ENCODE measurements at regions not wholly inside any gene's neighbourhood (a gene's known extent, or its start where the extent isn't known, plus 50 kb on each side); places are given as distances from the start of the nearest gene placed in this dataset.
"Not testable (repeated sequence)": the region's sequence is repeated elsewhere in the genome, so short reads cannot be mapped to it uniquely, and the experiment has no call there.

DNA sequence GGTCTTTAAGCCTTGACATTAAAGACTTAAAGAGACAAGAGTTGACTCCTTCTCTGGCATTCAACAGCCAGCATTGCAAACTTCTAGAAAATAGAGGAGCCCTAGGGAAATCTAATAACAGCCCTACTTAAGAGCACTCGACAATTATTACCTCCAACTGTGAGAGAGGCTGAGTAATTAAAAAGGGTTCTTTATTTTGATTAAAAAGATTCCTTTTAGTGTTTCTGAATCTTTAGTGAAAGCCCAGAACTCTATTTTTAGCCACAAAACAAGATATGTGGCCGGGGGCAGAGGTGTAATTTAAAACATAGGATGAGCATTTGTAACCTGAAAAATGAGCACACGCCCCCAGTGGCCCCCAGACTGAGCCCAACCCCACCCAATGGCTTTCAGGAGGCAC, 222.3 kb downstream of the SMAD2 start:
- H3K4me3 ChIP-seq (replicated peaks; ENCODE audit: low read depth, low read length): no peak overlapping the region
- DNase-seq (ENCODE audit: low read depth): no peak
- TF ChIP-seq, protein P1, sequence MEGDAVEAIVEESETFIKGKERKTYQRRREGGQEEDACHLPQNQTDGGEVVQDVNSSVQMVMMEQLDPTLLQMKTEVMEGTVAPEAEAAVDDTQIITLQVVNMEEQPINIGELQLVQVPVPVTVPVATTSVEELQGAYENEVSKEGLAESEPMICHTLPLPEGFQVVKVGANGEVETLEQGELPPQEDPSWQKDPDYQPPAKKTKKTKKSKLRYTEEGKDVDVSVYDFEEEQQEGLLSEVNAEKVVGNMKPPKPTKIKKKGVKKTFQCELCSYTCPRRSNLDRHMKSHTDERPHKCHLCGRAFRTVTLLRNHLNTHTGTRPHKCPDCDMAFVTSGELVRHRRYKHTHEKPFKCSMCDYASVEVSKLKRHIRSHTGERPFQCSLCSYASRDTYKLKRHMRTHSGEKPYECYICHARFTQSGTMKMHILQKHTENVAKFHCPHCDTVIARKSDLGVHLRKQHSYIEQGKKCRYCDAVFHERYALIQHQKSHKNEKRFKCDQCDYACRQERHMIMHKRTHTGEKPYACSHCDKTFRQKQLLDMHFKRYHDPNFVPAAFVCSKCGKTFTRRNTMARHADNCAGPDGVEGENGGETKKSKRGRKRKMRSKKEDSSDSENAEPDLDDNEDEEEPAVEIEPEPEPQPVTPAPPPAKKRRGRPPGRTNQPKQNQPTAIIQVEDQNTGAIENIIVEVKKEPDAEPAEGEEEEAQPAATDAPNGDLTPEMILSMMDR (IDR thresholded peaks at IDR 0.05; ENCODE audit: low read length, missing control alignments): no peak

DNA sequence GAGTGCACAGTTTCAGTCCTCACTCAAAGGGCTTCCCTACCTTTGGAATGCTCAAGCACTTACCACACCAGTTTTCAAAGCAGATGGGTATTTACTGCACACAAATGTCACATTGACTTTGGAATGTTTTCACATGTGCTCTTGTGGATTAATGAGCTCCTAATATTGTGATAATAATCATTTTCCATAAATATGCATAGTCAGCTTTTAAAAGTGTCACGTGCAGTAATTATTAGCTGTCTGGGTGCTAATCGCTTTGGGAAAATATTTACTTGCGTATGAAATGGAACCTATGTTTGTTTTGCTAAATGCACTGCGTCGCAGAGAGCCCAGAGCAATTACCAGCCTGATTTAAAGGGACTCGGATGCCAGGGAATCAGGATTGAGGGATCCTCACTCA, 229.3 kb downstream of the SMAD2 start:
- H3K4me3 ChIP-seq (replicated peaks; ENCODE audit: low read depth, low read length): no peak overlapping the region
- TF ChIP-seq, protein P1 (IDR thresholded peaks at IDR 0.05; ENCODE audit: low read length, missing control alignments): no peak
- DNase-seq (ENCODE audit: low read depth): no peak

DNA sequence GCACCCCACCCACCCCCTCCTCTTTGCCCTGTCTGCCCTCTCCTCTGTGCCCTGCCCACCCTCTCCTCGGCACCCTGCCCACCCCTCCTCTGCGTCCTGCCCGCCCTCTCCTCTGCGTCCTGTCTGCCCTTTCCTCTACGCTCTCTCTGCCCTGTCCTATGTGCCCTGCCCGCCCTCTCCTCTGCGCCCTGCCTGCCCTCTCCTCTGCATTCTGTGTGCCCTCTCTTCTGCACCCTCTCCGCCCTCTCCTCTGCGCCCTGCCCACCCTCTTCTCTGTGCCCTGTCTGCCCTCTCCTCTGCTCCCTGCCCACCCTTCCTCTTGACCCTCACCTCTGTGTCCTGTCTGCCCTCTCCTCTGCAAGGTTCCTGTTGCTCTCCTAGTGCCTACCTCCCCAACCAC, 233.6 kb downstream of the SMAD2 start:
- TF ChIP-seq, protein P1 (IDR thresholded peaks at IDR 0.05; ENCODE audit: low read length, missing control alignments): no peak
- H3K4me3 ChIP-seq (replicated peaks; ENCODE audit: low read depth, low read length): no peak overlapping the region
- DNase-seq (ENCODE audit: low read depth): no peak

DNA sequence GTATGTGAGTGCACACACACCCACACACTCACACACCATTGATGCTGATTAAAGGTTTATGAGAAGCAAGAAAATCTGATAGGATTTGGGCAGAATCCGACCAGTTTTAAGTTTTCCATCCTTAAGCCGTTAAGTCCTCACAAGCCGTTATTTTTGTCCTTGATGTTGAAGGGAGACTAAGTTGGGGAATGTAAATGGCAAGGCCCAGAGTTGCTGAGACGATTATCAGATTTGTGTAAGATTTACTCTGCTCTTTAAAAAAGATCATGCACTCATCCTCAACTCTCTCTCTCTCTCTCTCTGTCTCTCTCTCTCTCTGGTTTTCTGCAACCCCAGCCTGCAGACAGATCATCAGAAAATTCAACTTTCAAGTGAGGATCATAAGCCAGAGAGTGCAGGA, 238.8 kb downstream of the SMAD2 start:
- DNase-seq (ENCODE audit: low read depth): no peak
- TF ChIP-seq, protein P1 (IDR thresholded peaks at IDR 0.05; ENCODE audit: low read length, missing control alignments): no peak
- H3K4me3 ChIP-seq (replicated peaks; ENCODE audit: low read depth, low read length): no peak overlapping the region

DNA sequence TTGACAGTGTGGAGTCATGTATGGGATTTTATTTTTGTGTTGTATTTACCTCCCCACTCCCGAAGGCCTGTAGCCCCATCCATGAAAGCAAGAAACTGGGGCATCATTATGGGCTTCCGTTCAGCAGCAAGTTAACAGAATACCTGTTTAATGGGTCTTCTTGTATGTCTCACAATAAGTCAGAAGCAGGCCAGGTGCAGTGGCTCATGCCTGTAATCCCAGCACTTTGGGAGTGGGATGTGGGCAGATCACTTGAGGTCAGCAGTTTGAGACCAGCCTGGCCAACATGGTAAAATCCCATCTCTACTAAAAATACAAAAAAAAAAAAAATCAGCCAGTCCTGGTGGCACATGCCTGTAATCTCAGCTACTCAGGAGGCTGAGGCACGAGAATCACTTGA, 239.7 kb downstream of the SMAD2 start:
- DNase-seq (ENCODE audit: low read depth): not testable (repeated sequence)

DNA sequence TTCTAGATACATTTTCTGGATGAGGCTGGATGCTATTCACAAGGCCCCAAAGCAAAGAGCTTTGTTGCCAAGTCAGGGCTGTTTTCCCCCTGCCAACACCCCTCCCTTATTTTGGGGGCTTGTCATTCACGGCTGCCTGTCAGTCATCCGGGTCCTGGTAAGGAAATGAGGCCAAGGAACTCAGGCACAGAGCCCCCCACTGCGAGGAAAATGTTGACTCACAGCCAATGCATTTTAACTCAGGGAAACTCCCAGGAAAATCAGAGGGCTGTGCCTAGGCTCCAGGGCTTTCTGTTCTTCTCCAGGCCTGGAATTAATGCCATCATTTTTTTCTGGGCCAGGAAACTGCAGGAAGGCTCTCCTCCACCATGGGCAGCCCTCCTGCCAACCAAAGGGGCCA, 241.1 kb downstream of the SMAD2 start:
- TF ChIP-seq, protein P1 (IDR thresholded peaks at IDR 0.05; ENCODE audit: low read length, missing control alignments): no peak
- DNase-seq (ENCODE audit: low read depth): no peak
- H3K4me3 ChIP-seq (replicated peaks; ENCODE audit: low read depth, low read length): no peak overlapping the region

More for the DNA sequence above, 239.7 kb downstream of the SMAD2 start:
- not testable (repeated sequence) for H3K4me3 ChIP-seq (replicated peaks; ENCODE audit: low read depth, low read length)

DNA sequence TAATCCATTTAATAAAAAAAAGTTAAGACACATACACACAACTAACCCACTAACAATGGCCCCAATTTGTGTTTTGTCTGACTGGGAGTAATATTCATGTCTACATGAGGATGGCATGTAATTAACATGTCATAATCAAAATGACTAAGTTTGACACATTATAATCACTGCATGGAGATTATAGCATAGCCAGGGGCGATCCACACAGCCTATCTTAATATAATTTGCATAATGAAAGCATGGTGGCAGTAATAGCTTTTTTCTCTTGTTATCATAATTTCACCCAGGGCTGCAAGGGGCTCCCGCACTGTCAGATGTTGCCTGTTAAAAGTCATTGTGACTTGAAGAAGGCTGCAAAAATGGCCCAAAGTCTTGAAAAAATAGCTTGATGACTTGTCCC, 243.7 kb downstream of the SMAD2 start:
- no peak overlapping the region for H3K4me3 ChIP-seq (replicated peaks; ENCODE audit: low read depth, low read length)
- DNase-seq (ENCODE audit: low read depth): no peak
- TF ChIP-seq, protein P1 (IDR thresholded peaks at IDR 0.05; ENCODE audit: low read length, missing control alignments): no peak

DNA sequence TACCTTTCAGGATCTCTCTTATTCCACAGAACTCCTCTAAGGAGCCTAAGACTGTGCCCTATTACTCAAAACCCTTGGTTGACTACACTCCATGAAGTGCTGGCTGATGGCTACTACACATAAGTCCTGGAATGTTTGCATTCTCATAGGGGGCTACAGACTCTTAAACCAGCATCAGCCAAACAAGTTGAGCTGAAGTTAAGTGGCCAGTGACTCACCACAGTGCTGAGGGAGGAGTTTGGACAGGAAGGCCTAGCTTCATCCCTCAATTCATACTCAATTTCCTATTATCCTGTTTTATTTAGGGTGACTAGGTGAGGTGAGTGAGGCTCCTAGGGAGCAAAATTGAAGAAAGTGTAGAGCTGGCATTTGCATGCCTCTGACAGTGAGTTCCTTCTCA, 246.7 kb downstream of the SMAD2 start:
- TF ChIP-seq, protein P1 (IDR thresholded peaks at IDR 0.05; ENCODE audit: low read length, missing control alignments): no peak
- no peak overlapping the region for H3K4me3 ChIP-seq (replicated peaks; ENCODE audit: low read depth, low read length)
- no peak for DNase-seq (ENCODE audit: low read depth)
